Gastroesophageal sphincter (tissue), 4 donors: ENCODE measurements at regions not wholly inside any gene's neighbourhood (a gene's known extent, or its start where the extent isn't known, plus 50 kb on each side); places are given as distances from the start of the nearest gene placed in this dataset.

ENCODE experiments used
- ATAC-seq: fragments of 150-250 bp; one replicate; pipeline ENCODE4 v1.9.1; 2016; ENCODE audit warnings: mild to moderate bottlenecking, moderate library complexity
- H3K27ac ChIP-seq, 4 donors: fragments of 200-600 bp; sonication (generic) in 3 of 4; 1 replicate in 3 of 4; 2 replicates in 1 of 4; pipeline ENCODE4 v1.5.1; 2016 to 2019
- H3K27me3 ChIP-seq: fragments of 200-600 bp; sonication (generic); one replicate; pipeline ENCODE4 v1.5.1; 2019
- H3K36me3 ChIP-seq, 2 donors: fragments of 200-600 bp; sonication (generic); one replicate each; pipeline ENCODE4 v1.5.1; 2019; ENCODE audit warnings: control low read depth in 1 of 2
- H3K4me1 ChIP-seq, 3 donors: fragments of 200-600 bp; sonication (generic); 1 replicate in 2 of 3; 2 replicates in 1 of 3; pipeline ENCODE4 v1.5.1; 2016 to 2019; ENCODE audit warnings: control low read depth in 2 of 3
- H3K4me3 ChIP-seq, 2 donors: fragments of 200-600 bp; sonication (generic); one replicate each; pipeline ENCODE4 v1.5.1; 2019; ENCODE audit warnings: mild to moderate bottlenecking in 1 of 2, moderate library complexity in 1 of 2
- H3K9me3 ChIP-seq, 3 donors: fragments of 200-600 bp; sonication (generic); one replicate each; pipeline ENCODE4 v1.5.1; 2017 to 2019; ENCODE audit warnings: control low read depth in 2 of 3
- CTCF ChIP-seq, 4 experiments: fragments of 200-600 bp in 2 of 4; fragments of 450-650 bp in 2 of 4; sonication (generic) in 1 of 4; IDR thresholded peaks; one replicate each; pipeline ENCODE4 v1.5.1; 2017 to 2019; ENCODE audit warnings: antibody characterized with exemption in 4 of 4, mild to moderate bottlenecking in 2 of 4, moderate library complexity in 2 of 4
- EP300 ChIP-seq: sonication (generic); formaldehyde crosslinking; IDR thresholded peaks from one replicate; pipeline ENCODE4 v1.6.1; 2017; ENCODE audit warnings: antibody characterized with exemption, mild to moderate bottlenecking
- POLR2A ChIP-seq, 2 donors: fragments of 450-650 bp; IDR thresholded peaks; one replicate each; pipeline ENCODE4 v1.6.1; 2017; ENCODE audit warnings: antibody characterized with exemption in 2 of 2, mild to moderate bottlenecking in 2 of 2, moderate library complexity in 1 of 2
- POLR2AphosphoS5 ChIP-seq: sonication (generic); formaldehyde crosslinking; IDR thresholded peaks from one replicate; pipeline ENCODE4 v1.6.1; 2017; ENCODE audit warnings: antibody characterized with exemption
- WGBS, 2 donors: methylation state at CpG; one replicate each; pipeline ENCODE4 v1.1.5; 2018; ENCODE audit warnings: low coverage in 1 of 2; 5-methylcytosine and 5-hydroxymethylcytosine counted together

GRCh38 chr2:143890798-143891197 lies 629.1 kb downstream of the ZEB2 start:
- Histone ChIP-seq H3K4me3 (no peak overlapping the region), H3K4me1 (no peaks in the 10 kb centered on the region), H3K27me3 (no peaks in the 10 kb centered on the region), H3K9me3 (no peaks in the 10 kb centered on the region), H3K36me3 (no peaks in the 10 kb centered on the region), H3K27ac (no peak overlapping the region)
- WGBS, 2 donors = 38 to 65% methylated on average over 3 of the region's 3 CpGs
- ATAC-seq = no peak
- TF ChIP-seq POLR2A (IDR thresholded peaks at IDR 0.05) (no peak), CTCF (IDR thresholded peaks at IDR 0.05) (no peak), POLR2AphosphoS5 (no peak), EP300 (no peak)

- no peak overlapping the region for H3K4me3 ChIP-seq
- H3K27me3 ChIP-seq = no peaks in the 10 kb centered on the region
- no peak for ATAC-seq
- WGBS, 2 donors = 56 to 73% methylated on average over 4 of the region's 4 CpGs
- no peaks in the 10 kb centered on the region for H3K4me1 ChIP-seq
- TF ChIP-seq CTCF (IDR thresholded peaks at IDR 0.05) = no peak
- TF ChIP-seq EP300 = no peak
- TF ChIP-seq POLR2A (IDR thresholded peaks at IDR 0.05) = no peak
- no peak for TF ChIP-seq POLR2AphosphoS5
- H3K27ac ChIP-seq = no peak overlapping the region
- H3K9me3 ChIP-seq = no peaks in the 10 kb centered on the region
- H3K36me3 ChIP-seq = no peaks in the 10 kb centered on the region
These were observed 630.7 kb downstream of the ZEB2 start for GRCh38 chr2:143889216-143889615.

- no peak for ATAC-seq
- no peak for TF ChIP-seq EP300
- no peak for TF ChIP-seq POLR2AphosphoS5
- TF ChIP-seq CTCF (IDR thresholded peaks at IDR 0.05) = no peak
- no peak for TF ChIP-seq POLR2A (IDR thresholded peaks at IDR 0.05)
- Histone ChIP-seq H3K4me3 (no peak overlapping the region), H3K27ac (no peak overlapping the region), H3K27me3 (no peaks in the 10 kb centered on the region), H3K9me3 (no peaks in the 10 kb centered on the region), H3K4me1 (no peaks in the 10 kb centered on the region), H3K36me3 (no peaks in the 10 kb centered on the region)
- 95 to 100% methylated on average over 2 to 3 of the region's 3 CpGs for WGBS, 2 donors
These were observed 634.5 kb downstream of the ZEB2 start for GRCh38 chr2:143885461-143885860.

- H3K27me3 ChIP-seq = no peaks in the 10 kb centered on the region
- WGBS, 2 donors = 73 to 79% methylated on average over 2 of the region's 2 CpGs
- ATAC-seq = no peak
- H3K4me1 ChIP-seq = no peaks in the 10 kb centered on the region
- H3K4me3 ChIP-seq = no peak overlapping the region
- no peak for TF ChIP-seq CTCF (IDR thresholded peaks at IDR 0.05)
- no peak for TF ChIP-seq POLR2A (IDR thresholded peaks at IDR 0.05)
- no peak for TF ChIP-seq POLR2AphosphoS5
- no peak for TF ChIP-seq EP300
- no peaks in the 10 kb centered on the region for H3K9me3 ChIP-seq
- no peak overlapping the region for H3K27ac ChIP-seq
- H3K36me3 ChIP-seq = no peaks in the 10 kb centered on the region
These were observed 638.7 kb downstream of the ZEB2 start for GRCh38 chr2:143881246-143881645.

GRCh38 chr2:143877876-143878530 lies 641.9 kb downstream of the ZEB2 start:
- Histone ChIP-seq H3K9me3 (peaks cover 0 to 9% (median 0%) of the 10 kb centered on the region in 3 donors), H3K36me3 (no peaks in the 10 kb centered on the region), H3K4me3 (no peak overlapping the region), H3K27ac (no peak overlapping the region), H3K27me3 (no peaks in the 10 kb centered on the region), H3K4me1 (no peaks in the 10 kb centered on the region)
- no peak for ATAC-seq
- WGBS, 2 donors = 72 to 75% methylated on average over 1 of the region's 1 CpG
- TF ChIP-seq POLR2AphosphoS5 (no peak), EP300 (no peak), CTCF (IDR thresholded peaks at IDR 0.05) (no peak), POLR2A (IDR thresholded peaks at IDR 0.05) (no peak)
